GM18909 (cell line): ENCODE measurements at regions not wholly inside any gene's neighbourhood (a gene's known extent, or its start where the extent isn't known, plus 50 kb on each side); places are given as distances from the start of the nearest gene placed in this dataset.

Experiments
- ATAC-seq: cut with Tn5 transposase; IDR thresholded peaks from one replicate; pipeline ENCODE4 v1.9.1; 2021; ENCODE audit warnings: mild to moderate bottlenecking; ENCODE audit not compliant: unreplicated experiment, poor library complexity

GRCh38 chr5:29089591-29090130, 2051.3 kb upstream of the CDH9 start:
- no peak for ATAC-seq

DNA sequence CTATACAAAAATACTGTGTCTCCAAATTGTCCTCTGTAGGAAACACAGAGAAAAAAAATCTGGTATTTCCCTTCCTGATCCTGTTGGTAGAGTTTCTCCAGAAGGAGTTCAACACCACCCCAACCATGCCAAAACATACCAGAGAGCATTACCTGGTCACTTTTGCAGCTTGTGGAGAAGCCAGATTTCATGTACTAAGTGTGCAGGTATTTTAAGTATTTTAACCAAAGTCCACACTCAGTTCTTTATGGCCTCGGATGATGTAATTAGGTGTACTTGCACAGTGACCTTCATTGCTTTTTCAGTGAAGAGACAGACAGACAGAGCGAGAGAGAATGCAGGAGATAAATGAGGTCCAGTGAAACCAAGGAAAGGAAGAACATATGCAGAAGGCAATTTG, 2046.8 kb upstream of the CDH9 start:
- ATAC-seq, result no peak

DNA sequence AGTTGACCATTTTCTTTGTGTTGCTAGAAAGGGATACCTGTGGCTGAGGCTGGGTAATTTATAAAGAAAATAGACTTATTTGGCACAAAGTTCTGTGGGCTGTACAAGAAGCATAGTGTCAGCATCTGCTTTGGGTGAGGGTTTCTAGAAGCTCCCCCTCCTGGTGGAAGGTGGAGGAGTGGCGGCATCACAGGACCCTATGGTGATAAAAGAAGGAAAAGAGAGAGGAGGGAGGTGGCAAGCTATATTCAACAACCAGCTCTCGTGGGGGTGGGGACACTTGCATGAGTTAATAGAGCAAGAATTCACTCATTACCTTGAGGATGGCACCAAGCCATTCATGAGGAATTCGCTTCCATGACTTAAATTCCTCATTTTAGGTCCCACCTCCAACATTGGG, 2041.4 kb upstream of the CDH9 start:
- ATAC-seq, result no peak

DNA sequence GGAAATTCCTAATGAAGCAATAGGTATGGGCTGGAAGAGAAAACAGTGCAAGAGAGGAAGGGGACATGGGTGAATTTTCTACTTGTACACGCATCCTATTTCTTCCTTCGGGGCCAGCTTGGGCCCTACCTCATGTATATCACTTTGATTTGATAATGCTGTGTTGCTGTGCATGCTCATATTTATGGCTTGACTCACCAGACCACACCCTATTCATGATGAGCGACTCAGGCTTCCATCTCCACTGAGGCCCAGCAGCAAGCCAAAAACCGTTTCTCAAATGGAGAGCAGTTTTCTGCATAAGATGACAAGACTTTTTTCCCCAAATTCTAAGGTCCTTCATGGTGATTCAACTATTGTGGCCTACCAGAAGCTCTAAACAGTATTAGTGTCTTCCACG, 2039.1 kb upstream of the CDH9 start:
- ATAC-seq, result no peak

DNA sequence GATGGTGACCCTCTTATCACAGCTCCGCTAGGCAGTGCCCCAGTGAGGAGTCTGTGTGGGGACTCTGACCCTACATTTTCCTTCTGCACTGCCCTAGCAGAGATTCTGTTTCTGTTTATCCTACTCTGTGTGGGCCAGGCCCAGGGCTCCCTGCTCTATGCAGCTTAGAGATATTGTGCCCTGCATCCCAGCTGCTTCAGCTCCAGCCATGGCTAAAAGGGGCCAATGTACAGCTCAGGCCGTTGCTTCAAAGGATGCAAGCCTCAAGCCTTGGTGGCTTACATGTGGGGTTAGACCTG, 2030.7 kb upstream of the CDH9 start:
- ATAC-seq, result no peak

DNA sequence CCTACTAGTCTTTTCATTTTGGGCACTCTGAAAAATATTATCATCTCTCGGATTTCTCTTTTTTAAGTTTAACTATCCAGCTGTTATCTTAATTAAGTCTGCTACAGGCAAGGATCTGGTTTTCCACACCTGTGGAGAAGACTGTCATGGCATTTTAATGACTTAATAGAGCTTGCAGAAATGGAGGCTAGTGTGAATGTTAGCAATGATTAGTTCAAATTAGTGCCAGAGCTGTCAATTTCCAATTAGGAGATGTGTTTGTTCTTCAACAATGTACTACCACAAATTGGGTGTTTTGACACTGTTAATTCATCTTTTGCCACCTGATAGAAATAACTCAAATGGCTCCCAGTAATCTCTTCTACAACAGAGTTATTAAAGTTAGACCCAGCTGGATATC, 2023.0 kb upstream of the CDH9 start:
- no peak for ATAC-seq

- ATAC-seq, result no peak
Observed at GRCh38 chr5:29054694-29055093, 2016.3 kb upstream of the CDH9 start.

DNA sequence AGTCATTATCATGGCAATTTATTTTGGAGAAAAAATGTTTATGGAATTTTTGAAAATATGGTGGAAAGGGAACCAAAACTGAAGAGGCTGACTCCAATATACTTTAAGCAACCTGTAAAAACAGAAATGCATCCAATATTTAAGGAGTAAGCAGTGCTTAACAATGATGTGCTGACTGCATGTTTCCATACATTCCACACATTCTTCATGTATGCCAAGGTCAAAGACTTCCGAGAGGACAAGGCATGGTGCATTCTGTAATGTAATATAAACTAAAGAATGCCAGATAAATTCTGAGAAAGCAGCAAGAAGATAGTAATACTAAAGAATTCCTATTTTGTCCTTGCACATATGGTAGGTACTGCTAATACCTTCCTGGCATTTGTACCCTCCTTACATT, 2015.9 kb upstream of the CDH9 start:
- no peak for ATAC-seq

GRCh38 chr5:29051509-29051908, 2013.1 kb upstream of the CDH9 start:
- ATAC-seq, result no peak

DNA sequence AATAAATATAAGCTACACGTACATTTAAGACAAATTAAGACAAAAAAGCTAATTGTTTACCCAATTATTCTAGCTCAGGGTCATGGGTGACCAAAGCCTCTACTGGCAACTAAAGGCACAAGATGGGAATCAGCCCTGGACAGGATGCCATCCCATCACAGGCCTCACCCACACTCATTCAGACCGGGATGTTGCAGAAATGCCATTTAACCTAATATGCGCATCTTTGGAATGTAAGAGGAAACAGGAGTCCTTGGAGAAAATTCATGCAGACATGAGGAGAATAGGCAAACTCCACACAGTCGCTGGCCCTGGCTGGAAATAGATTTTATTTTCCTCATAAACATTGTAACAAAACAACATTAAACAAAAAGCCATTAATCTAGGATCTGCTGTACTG, 2003.8 kb upstream of the CDH9 start:
- no peak for ATAC-seq

DNA sequence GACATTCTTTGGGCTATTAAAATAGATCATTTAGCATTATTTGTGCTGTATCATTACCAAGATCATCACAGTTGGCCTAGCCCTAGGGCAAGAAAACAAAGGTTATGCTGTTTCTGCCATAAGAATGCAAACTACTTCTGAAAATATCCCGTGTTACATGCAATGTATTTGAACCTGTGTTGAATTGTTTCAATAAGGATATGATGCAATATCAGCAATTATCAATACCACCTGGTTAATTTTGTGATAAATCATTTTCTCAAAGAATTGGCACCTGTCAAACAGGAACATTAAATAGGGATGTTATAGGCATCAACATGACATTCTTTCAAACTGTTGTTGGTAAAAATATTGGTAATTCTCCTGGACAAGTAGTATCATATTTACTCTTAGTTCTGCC, 2002.0 kb upstream of the CDH9 start:
- no peak for ATAC-seq

DNA sequence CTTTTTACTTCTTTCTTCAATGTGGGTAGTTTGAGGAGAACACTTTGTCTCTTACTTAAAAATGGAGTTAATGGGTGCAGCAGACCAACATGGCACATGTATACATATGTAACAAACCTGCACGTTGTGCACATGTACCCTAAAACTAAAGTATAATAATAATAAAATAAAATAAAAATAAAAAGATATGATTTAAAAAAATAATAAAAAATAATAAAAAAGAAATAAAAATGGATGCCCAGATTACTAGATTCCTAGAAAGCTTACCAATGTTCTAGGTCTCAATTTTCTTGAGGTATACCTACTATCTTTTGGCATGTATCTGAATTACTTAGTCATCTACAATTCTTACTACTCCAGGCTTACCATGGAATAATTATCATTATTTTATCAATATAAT, 2001.6 kb upstream of the CDH9 start:
- ATAC-seq, result no peak

GRCh38 chr5:29037716-29038115, 1999.3 kb upstream of the CDH9 start:
- no peak for ATAC-seq

DNA sequence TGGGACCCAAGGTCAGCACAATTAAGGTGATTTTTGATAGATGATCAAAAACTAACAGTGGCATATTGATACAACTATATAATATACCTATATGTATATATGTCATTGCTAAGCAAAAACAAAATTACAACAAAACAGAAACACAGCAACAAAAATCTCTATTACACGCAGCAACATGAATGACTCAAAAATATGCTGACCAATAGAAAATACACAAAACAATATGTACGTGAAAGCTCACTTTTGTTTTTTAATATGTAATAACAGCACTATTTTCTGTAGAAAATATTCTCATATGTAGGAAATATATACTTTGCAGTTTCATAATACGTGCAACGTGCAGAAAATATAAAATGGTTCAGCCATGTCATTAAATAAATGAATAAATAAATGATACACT, 1985.7 kb upstream of the CDH9 start:
- no peak for ATAC-seq

DNA sequence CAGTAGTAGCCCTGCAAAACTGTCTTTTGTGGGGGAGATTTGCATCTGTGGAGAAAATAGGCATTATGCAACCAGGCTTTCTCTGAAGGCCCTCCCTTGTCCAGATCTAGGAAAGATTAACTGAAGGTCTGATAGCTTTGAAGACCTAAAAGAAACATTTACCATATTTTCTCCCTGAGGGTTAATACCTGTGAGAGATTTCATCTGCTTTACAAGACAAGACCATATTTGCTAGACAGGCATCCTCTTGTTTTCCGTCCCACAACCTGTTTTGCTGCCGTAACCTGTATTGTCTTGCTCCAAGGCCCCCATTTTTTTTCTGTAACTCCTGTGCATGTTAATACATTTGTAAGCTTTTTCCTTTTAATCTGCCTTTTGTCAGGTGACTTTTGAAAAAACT, 1985.2 kb upstream of the CDH9 start:
- no peak for ATAC-seq

DNA sequence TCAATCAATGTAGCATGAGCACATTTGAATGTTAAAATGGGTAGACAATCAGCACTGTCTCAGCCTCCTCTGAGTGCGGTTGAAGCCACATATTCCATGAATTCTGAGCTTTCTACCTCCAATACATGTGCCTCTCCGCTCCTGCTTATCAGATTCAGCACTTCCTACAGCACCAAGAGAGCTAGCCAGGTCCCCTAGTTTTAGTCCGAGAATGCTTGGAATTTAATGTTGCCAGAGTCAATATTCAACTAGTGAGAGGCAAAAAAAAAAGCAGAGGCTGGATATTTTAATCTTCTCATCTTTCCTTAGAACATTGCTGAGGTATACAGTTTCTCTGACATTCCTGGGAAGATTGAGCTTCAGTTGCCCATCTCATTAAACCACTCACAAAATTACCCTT, 1979.1 kb upstream of the CDH9 start:
- ATAC-seq, result no peak

- ATAC-seq, result no peak
Observed at GRCh38 chr5:29016067-29016466, 1977.7 kb upstream of the CDH9 start.

DNA sequence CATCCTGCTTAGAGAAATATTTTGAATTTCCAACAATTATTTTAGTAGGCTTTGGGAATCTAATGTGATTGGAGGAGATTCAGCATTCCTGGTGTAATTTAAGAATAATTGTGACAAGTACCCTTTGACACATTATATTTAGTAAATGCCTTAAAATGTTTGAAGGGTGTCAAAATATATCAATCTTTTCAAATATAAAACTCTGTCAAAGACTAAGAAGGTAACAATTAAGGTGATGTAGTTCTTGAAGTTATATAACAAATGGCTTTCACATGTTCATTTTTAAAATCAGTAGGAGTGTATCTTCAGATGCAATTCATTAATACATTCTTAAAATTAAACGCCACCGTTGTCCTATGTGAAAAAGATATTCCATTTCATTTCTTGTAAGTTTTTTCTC, 1977.1 kb upstream of the CDH9 start:
- ATAC-seq, result no peak

DNA sequence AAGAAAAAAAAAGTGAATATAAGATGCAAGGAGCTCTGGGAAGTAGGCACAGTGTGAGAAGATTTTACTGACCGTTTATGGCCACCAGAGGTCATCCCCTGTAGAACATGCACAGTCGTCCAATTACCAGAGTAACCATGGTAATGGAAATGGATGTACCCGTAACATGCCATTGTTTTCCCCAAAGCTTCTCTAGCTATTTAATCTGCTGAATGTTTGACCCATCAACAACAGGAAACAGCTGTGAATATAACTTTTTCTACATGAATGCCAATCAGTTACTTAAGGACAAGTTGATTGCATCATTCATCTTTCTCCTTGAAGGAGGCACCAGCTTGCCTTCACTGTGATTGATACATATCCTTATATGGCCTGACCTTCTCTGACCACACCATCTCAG, 1967.0 kb upstream of the CDH9 start:
- ATAC-seq, result no peak

GRCh38 chr5:29002481-29002880, 1964.1 kb upstream of the CDH9 start:
- no peak for ATAC-seq

DNA sequence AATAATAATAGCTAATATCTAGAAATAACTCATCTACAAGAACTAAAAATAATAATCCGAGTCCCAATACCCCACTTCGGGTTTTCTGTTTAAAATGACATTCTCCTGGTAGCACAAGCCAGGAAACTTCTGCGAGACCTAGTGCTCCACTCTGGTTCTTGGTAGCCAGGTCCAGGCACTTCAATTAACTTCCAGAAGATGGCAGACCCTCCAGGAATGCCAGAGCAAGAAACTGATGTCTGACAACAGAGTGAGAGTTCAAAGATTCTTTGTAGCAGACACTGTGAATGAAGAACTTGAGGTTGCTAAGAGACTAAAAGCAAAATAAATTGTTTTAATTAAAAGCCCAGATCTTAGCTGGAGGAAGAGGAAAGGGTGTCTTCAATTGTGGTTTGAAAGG, 1963.3 kb upstream of the CDH9 start:
- no peak for ATAC-seq

GRCh38 chr5:28984639-28985038, 1946.3 kb upstream of the CDH9 start:
- no peak for ATAC-seq

DNA sequence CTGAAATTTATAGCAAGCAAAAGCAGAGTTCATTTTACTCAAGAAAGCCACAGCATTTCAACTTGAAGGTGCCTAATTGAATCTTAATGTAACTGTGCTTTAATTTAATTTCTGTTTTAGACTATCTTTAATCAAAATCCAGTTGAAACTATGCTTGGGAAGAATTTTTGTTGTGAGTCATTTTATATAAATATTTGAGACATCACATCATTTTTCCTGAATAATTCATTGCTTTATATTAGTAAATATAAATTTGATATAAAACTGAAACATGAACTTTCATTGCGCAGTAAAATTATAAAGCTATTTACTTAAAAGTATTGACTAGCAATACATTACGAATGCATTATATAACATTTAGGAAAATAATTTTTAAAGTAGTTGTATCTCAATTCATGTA, 1937.1 kb upstream of the CDH9 start:
- no peak for ATAC-seq
